ENCODE measurements at regions not wholly inside any gene's neighbourhood (a gene's known extent, or its start where the extent isn't known, plus 50 kb on each side); places are given as distances from the start of the nearest gene placed in this dataset.
"Not testable (repeated sequence)": the region's sequence is repeated elsewhere in the genome, so short reads cannot be mapped to it uniquely, and the experiment has no call there.

- H3K27me3 ChIP-seq: no peaks in the 10 kb centered on the region
- peaks cover 0 to 9% of the 10 kb centered on the region in 2 donors for H3K9me3 ChIP-seq
- no peak for TF ChIP-seq CTCF (IDR thresholded peaks at IDR 0.05)
- no peak for DNase-seq (ENCODE audit: low spot score)
- no peak overlapping the region for H3K27ac ChIP-seq
- no peak overlapping the region for H3K4me3 ChIP-seq
- no peaks in the 10 kb centered on the region for H3K4me1 ChIP-seq
- H3K36me3 ChIP-seq: no peaks in the 10 kb centered on the region
These were observed 498.1 kb downstream of the SIPA1L2 start for GRCh38 chr1:232131715-232132391.

- no peak for DNase-seq (ENCODE audit: low spot score)
- no peak for TF ChIP-seq CTCF (IDR thresholded peaks at IDR 0.05)
- peaks cover 0 to 9% of the 10 kb centered on the region in 2 donors for H3K9me3 ChIP-seq
- H3K27ac ChIP-seq: no peak overlapping the region
- H3K27me3 ChIP-seq: no peaks in the 10 kb centered on the region
- no peaks in the 10 kb centered on the region for H3K36me3 ChIP-seq
- no peaks in the 10 kb centered on the region for H3K4me1 ChIP-seq
- no peak overlapping the region for H3K4me3 ChIP-seq
These were observed 499.0 kb downstream of the SIPA1L2 start for GRCh38 chr1:232130815-232131480.

GRCh38 chr1:232127190-232127589 is 500.6 kb downstream of the DISC1 start:
- no peaks in the 10 kb centered on the region for H3K27me3 ChIP-seq
- no peak for TF ChIP-seq CTCF (IDR thresholded peaks at IDR 0.05)
- H3K4me3 ChIP-seq: no peak overlapping the region
- H3K4me1 ChIP-seq: no peaks in the 10 kb centered on the region
- H3K36me3 ChIP-seq: no peaks in the 10 kb centered on the region
- DNase-seq (ENCODE audit: low spot score): no peak
- H3K9me3 ChIP-seq: peaks cover 0 to 9% of the 10 kb centered on the region in 2 donors
- no peak overlapping the region for H3K27ac ChIP-seq

GRCh38 chr1:232123775-232124659 is 497.4 kb downstream of the DISC1 start:
- Histone ChIP-seq H3K9me3 (no peaks in the 10 kb centered on the region), H3K36me3 (no peaks in the 10 kb centered on the region), H3K27ac (no peak overlapping the region), H3K4me1 (no peaks in the 10 kb centered on the region), H3K4me3 (no peak overlapping the region), H3K27me3 (no peaks in the 10 kb centered on the region)
- DNase-seq (ENCODE audit: low spot score): no peak
- TF ChIP-seq CTCF (IDR thresholded peaks at IDR 0.05): no peak

- not testable (repeated sequence) for H3K9me3 ChIP-seq; H3K27ac ChIP-seq; H3K36me3 ChIP-seq; H3K4me1 ChIP-seq; H3K27me3 ChIP-seq; H3K4me3 ChIP-seq; DNase-seq (ENCODE audit: low spot score)
These were observed 491.3 kb downstream of the DISC1 start for GRCh38 chr1:232117903-232118302.

GRCh38 chr1:232114985-232115384 is 488.4 kb downstream of the DISC1 start:
- peaks cover 0 to 3% of the 10 kb centered on the region in 2 donors for H3K4me1 ChIP-seq
- no peak overlapping the region for H3K4me3 ChIP-seq
- H3K27ac ChIP-seq: no peak overlapping the region
- no peak for TF ChIP-seq CTCF (IDR thresholded peaks at IDR 0.05)
- no peaks in the 10 kb centered on the region for H3K27me3 ChIP-seq
- no peak for DNase-seq (ENCODE audit: low spot score)
- H3K36me3 ChIP-seq: no peaks in the 10 kb centered on the region
- no peaks in the 10 kb centered on the region for H3K9me3 ChIP-seq

Data from right atrium auricular region (tissue), 2 donors.